Natural killer cell (primary cell): ENCODE measurements at regions not wholly inside any gene's neighbourhood (a gene's known extent, or its start where the extent isn't known, plus 50 kb on each side); places are given as distances from the start of the nearest gene placed in this dataset.

Source experiments
- ATAC-seq, 3 donors: fragments of 150-1000 bp in 2 of 3; fragments of 200-7000 bp in 1 of 3; cut with Tn5 transposase; 1 replicate in 1 of 3; 2 replicates in 2 of 3; pipeline ENCODE4 v1.10.0; 2021; ENCODE audit warnings: mild to moderate bottlenecking in 2 of 3, moderate library complexity in 2 of 3
- DNase-seq, 2 donors: peaks; one replicate each; pipeline versions ENCODE4 v3.0.0 to v3.0.0-alpha.2; 2013 to 2021; ENCODE audit warnings: mixed read lengths in 1 of 2
- H3K27ac ChIP-seq: one replicate; pipeline ENCODE4 v1.5.1; 2013; ENCODE audit warnings: mild to moderate bottlenecking, low read length
- H3K27me3 ChIP-seq: one replicate; pipeline ENCODE4 v1.6.1; 2013; ENCODE audit warnings: low read length; ENCODE audit not compliant: control insufficient read depth, insufficient read depth
- H3K36me3 ChIP-seq: one replicate; pipeline ENCODE4 v1.6.1; 2013; ENCODE audit warnings: low read length; ENCODE audit not compliant: control insufficient read depth, insufficient read depth
- H3K4me1 ChIP-seq: one replicate; pipeline ENCODE4 v1.6.1; 2013; ENCODE audit warnings: low read length; ENCODE audit not compliant: control insufficient read depth, insufficient read depth
- H3K4me3 ChIP-seq: one replicate; pipeline ENCODE4 v1.5.1; 2013; ENCODE audit warnings: low read length
- H3K9me3 ChIP-seq: one replicate; pipeline ENCODE4 v1.6.1; 2013; ENCODE audit warnings: low read length; ENCODE audit not compliant: control insufficient read depth, insufficient read depth
- H3K27ac Mint-ChIP-seq, 2 donors: one replicate each; pipeline ENCODE4 v1.8.0; 2022; ENCODE audit warnings: mild to moderate bottlenecking in 2 of 2, mixed read lengths in 2 of 2, moderate library complexity in 1 of 2
- H3K27me3 Mint-ChIP-seq, 2 donors: one replicate each; pipeline ENCODE4 v1.8.0; 2022; ENCODE audit warnings: low read depth in 2 of 2, mixed read lengths in 2 of 2
- H3K36me3 Mint-ChIP-seq: one replicate; pipeline ENCODE4 v1.8.0; 2022; ENCODE audit warnings: mixed read lengths
- H3K4me1 Mint-ChIP-seq, 2 donors: one replicate each; pipeline ENCODE4 v1.8.0; 2022; ENCODE audit warnings: mixed read lengths in 2 of 2
- H3K4me3 Mint-ChIP-seq: one replicate; pipeline ENCODE4 v1.8.0; 2022; ENCODE audit warnings: mild to moderate bottlenecking, moderate library complexity, mixed read lengths
- H3K9me3 Mint-ChIP-seq, 2 donors: one replicate each; pipeline ENCODE4 v1.8.0; 2022; ENCODE audit warnings: mixed read lengths in 2 of 2
- WGBS: methylation state at CpG from one replicate; pipeline ENCODE4 v1.1.7; 2013; ENCODE audit warnings: missing lambda C conversion rate; ENCODE audit not compliant: insufficient coverage; 5-methylcytosine and 5-hydroxymethylcytosine counted together
- intact Hi-C: fragments of 100-400 bp; cut with micrococcal nuclease; formaldehyde crosslinking; loops from one replicate; pipeline ENCODE4 v1.14.2; 2022
- TF ChIP-seq, protein P1 (sequence below): fragments of 200-600 bp; IDR thresholded peaks from one replicate; pipeline ENCODE4 v1.8.0; 2022; ENCODE audit warnings: antibody characterized with exemption

DNA sequence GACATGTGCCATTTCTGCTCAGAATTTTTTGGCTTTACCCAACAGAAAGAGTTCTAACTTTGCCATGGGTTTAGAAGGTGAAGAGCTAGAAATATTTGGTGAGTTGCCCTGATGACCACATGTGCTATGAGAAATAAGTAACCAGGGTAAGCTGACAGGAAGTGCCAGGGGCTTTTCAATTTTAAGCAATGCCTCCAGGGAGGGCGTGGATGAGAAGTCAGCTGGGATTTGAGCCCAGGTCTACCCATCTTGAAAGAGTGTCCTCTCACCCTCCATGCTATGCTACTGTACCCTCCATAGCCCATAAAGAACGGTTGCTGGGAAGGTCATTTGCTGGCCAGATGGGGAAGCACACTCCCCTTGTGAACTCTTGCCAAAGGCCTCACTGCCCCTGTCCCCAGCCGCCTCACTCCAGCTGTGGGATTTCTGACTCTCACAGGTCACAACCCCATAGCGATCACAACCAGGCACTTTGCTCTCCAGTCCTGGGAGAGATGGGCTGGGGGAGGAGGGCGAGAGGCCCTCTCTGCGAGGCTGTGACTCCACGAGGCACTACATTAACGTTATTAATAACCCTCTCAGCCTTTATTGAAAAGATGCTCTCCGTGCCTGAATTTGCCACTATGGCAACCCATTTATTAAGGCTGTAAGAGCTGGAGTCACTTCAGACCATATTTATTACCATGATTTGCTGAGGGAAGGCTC lies 291.1 kb downstream of the DHX35 start:
- Histone ChIP-seq H3K4me3 (no peak overlapping the region), H3K9me3 (no peaks in the 10 kb centered on the region), H3K36me3 (no peaks in the 10 kb centered on the region), H3K27me3 (no peaks in the 10 kb centered on the region), H3K4me1 (no peaks in the 10 kb centered on the region), H3K27ac (no peak overlapping the region)
- Mint-ChIP-seq H3K36me3 (no peaks in the 10 kb centered on the region), H3K27ac (no peak overlapping the region), H3K9me3 (no peaks in the 10 kb centered on the region), H3K4me3 (no peak overlapping the region), H3K27me3 (peaks cover 0 to 3% of the 10 kb centered on the region in 2 donors), H3K4me1 (peaks cover 17% of the 10 kb centered on the region in 2 donors)
- intact Hi-C loops, result no loop called here
- WGBS, result 82% methylated on average over 9 of the region's 9 CpGs
- TF ChIP-seq, protein P1, sequence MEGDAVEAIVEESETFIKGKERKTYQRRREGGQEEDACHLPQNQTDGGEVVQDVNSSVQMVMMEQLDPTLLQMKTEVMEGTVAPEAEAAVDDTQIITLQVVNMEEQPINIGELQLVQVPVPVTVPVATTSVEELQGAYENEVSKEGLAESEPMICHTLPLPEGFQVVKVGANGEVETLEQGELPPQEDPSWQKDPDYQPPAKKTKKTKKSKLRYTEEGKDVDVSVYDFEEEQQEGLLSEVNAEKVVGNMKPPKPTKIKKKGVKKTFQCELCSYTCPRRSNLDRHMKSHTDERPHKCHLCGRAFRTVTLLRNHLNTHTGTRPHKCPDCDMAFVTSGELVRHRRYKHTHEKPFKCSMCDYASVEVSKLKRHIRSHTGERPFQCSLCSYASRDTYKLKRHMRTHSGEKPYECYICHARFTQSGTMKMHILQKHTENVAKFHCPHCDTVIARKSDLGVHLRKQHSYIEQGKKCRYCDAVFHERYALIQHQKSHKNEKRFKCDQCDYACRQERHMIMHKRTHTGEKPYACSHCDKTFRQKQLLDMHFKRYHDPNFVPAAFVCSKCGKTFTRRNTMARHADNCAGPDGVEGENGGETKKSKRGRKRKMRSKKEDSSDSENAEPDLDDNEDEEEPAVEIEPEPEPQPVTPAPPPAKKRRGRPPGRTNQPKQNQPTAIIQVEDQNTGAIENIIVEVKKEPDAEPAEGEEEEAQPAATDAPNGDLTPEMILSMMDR, result no peak
- ATAC-seq (no peak), DNase-seq (no peak)

DNA sequence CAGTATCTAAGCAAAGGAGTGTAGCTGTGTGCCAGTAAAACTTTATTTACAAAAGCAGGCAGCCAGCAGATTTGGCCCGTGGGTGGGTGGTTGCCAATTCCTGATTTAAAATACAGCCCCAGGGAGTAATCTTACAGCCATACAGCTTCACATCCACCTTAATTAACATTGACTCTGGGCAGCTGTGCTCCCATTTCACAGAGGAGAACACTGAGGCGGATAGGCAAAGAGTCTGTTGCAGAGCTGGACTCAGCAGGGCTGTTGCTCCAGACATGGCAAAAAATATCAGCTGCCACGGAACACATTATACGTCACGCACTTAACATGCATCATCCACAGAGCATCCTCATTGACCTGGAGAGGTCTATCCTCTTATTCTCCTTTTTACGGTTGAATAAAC lies 289.9 kb downstream of the DHX35 start:
- H3K4me1 Mint-ChIP-seq, result peaks cover 19 to 22% of the 10 kb centered on the region in 2 donors
- H3K36me3 ChIP-seq, result no peaks in the 10 kb centered on the region
- DNase-seq (no peak), ATAC-seq (no peak)
- H3K27ac Mint-ChIP-seq, result no peak overlapping the region
- no peaks in the 10 kb centered on the region for H3K9me3 Mint-ChIP-seq
- H3K4me1 ChIP-seq, result no peaks in the 10 kb centered on the region
- TF ChIP-seq, protein P1, result no peak
- H3K4me3 ChIP-seq, result no peak overlapping the region
- no peaks in the 10 kb centered on the region for H3K9me3 ChIP-seq
- no peaks in the 10 kb centered on the region for H3K36me3 Mint-ChIP-seq
- H3K27ac ChIP-seq, result no peak overlapping the region
- intact Hi-C loops, result no loop called here
- peaks cover 0 to 3% of the 10 kb centered on the region in 2 donors for H3K27me3 Mint-ChIP-seq
- no peak overlapping the region for H3K4me3 Mint-ChIP-seq
- no peaks in the 10 kb centered on the region for H3K27me3 ChIP-seq
- 98% methylated on average over 6 of the region's 6 CpGs for WGBS

DNA sequence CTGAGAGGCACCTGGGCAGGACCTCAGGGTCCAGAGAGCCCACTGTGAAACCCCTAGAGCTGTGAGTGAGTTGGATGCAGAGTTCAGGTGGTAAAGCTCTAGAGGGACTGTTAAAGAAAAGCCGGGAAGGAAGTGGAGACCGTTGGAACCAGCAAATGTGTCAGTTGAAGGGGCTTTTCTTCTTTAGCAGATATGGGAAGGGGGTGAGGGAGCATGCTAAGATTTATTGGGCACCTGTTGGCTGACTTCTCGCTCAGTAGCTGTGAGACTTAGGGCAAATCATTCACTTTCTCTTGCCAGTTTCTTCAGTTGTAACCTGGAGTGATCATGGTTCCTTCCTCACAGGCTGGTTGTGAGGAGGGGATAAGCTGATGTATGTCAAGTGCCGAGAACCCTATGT lies 287.7 kb downstream of the DHX35 start:
- peaks cover 10% of the 10 kb centered on the region for H3K4me1 ChIP-seq
- Mint-ChIP-seq H3K27me3 (no peaks in the 10 kb centered on the region), H3K9me3 (no peaks in the 10 kb centered on the region), H3K36me3 (no peaks in the 10 kb centered on the region), H3K4me1 (peaks cover 36 to 40% of the 10 kb centered on the region in 2 donors), H3K4me3 (no peak overlapping the region), H3K27ac (no peak overlapping the region)
- no peaks in the 10 kb centered on the region for H3K27me3 ChIP-seq
- intact Hi-C loops, result no loop called here
- H3K36me3 ChIP-seq, result no peaks in the 10 kb centered on the region
- WGBS, result 33% methylated on average over 4 of the region's 4 CpGs
- H3K27ac ChIP-seq, result no peak overlapping the region
- no peak for DNase-seq
- no peak overlapping the region for H3K4me3 ChIP-seq
- TF ChIP-seq, protein P1, result no peak
- H3K9me3 ChIP-seq, result no peaks in the 10 kb centered on the region
- peak in 1 of 3 donors; percentile 11 for ATAC-seq
